ENCODE measurements at regions not wholly inside any gene's neighbourhood (a gene's known extent, or its start where the extent isn't known, plus 50 kb on each side); places are given as distances from the start of the nearest gene placed in this dataset.

DNA sequence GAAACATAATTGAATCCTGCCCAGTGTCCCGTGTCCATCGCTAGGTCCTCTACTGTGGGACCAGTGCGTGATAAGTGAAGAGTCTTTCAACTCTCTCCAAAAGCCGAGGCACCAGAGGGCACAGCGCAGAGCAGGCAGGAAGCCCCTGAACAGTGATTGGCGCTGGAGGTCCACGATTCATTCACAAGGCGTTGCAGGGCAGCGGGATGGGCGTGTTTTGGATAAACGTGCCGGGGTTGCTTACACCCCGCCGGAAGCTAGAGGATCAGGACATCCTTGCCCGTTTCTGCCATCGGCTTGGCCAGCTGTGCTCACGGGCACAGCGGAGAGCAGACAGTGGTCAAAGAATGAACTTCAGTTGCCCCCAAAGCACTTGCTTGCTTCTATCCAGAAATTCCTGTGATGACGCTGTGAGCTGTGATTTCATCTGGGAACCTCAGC, 86.0 kb upstream of the PFKP start:
- FAIRE-seq (no peak), DNase-seq (ENCODE audit: low spot score) (peak; percentile 21)

DNA sequence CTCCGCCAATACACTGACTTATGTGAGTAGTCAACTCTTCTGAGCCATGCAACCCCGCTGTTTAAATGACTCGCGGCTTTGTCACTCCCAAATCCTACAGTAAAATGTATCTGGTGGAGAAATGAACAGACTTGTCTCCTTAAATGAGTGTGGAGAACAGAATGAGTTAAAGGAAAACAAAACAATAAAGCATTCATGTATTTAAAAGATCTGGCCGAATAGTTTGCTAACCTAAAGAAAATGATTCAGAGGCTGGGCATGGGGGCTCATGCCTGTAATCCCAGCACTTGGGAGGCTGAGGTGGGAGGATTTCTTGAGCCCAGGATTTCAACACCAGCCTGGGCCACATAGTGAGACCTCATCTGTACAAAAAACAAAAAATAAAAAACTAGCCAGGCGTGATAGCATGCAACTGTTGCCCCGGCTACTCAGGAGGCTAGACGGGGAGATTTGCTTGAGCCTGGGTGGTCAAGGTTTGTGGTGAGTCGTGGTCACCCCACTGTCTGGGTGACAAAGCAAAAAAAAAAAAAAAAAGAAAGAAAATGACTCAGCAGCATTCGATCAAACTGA, 86.5 kb upstream of the PFKP start:
- FAIRE-seq (no peak), DNase-seq (ENCODE audit: low spot score) (no peak)

DNA sequence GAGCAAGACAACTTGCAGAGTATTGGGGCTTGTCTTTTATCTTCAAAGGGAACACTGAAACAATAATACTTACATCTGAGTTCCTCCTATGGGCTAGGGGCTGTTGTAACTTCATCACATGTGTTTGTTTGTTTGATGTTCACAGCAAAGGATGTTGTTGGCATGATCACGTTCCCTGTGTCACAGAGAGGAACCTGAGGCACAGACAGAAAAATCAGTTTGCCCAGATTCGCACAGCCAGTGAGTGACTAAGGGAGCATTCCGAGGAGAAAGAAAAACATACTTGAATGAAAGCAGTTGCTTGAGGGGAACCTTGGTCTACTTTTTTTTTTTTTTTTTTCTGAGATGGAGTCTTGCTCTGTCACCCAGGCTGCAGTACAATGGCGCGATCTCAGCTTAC, 87.2 kb upstream of the PFKP start:
- no peak for DNase-seq (ENCODE audit: low spot score)
- no peak for FAIRE-seq

DNA sequence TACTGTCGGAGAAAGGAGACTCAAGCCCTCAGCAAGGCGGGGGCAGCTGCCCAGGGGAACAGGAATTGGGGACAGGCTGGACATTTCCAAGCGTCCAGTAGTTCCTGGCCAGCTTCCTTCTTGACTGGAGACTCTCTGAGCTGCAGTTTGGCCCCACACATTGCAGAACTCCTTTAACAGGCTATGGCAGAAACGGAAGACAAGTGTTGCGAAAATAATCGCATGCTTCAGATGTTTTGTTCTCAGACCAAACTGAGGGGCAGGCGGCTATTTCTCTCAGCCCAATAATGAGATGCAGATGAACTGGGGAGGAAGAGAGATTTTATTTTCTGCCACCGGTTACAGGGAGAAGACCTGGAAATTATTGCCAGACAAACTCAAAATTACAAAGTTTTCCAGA, 88.0 kb upstream of the PFKP start:
- DNase-seq (ENCODE audit: low spot score) (no peak), FAIRE-seq (no peak)

DNA sequence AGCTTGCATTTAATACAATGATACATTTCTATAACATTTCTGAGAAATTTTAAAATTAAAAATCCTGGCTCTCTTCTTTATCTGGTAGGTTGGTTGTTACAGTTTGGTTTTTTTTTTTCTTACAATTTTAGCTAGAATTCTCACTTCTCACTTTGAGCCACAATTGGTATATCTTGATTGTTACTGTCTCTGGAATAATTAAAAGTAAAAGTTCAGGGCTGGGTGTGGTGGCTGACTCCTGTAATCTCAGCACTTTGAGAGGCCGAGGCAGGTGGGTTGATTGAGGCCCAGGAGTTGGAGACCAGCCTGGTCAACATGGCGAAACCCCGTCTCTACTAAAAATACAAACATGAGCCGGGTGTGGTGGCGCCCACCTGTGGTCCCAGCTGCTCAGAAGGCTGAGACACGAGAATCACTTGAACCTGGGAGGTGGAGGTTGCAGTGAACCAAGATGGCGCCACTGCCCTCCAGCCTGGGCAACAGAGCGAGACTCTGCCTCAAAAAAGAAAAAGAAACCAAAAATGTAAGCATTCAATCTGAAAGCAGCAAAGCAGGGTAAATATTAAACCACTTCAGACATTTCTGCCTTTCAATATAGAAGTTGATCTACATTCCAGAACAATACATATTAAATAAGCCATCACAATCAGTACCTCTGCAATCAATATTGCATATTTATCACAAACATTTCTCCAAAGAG, 88.6 kb upstream of the PFKP start:
- no peak for FAIRE-seq
- no peak for DNase-seq (ENCODE audit: low spot score)

DNA sequence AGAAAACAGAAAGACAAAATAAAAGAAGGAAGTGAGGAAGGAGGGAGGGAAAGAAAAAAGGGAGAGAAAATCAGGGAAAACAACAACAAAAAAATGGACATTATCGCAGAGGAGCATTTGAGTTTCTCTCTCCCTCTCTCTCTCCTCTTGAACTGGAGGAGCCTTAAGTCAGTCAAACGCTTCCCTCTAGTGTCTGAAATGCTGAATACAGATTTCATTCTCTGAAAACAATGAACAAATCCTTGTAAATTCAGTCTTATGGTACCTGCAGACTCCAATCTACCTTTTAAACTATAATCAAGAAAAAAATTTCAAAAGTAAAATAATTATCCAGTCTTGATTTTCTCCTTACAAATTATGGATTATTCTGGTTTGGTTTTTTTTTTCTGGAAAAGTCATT, 89.2 kb upstream of the PFKP start:
- DNase-seq (ENCODE audit: low spot score), result peak; percentile 7
- no peak for FAIRE-seq

DNA sequence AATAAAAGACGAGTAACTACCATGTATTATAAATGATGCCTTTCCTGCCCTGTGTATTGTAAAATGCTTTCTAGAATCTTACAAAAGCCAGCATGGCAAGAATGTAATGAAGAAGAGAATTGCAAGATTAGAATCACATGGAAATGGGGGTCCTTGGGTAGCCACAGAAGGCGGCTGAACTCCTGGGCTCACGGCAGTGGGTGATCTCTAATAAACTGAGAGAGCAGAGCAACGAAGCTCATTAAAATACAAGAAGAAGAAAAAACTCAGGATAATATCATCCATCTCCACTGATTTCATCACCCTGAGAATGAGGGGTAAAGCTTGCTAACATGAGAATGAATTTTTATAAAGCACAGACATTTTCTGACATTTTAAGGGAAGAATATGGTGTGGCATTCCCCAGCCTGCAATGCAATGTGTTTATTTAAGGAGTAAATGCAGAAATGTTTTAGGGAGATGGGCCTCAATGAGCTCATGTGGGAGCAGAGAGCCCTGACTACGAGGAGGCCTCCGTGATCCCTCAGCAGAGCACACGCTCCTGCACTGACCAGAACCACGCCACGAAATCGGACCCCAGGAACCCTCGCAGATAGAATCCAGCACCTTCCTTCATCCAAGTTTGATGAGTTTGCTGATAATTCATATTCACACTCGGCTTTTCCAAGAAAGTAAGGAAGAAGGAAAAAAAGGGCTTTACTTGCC, 92.7 kb upstream of the PFKP start:
- DNase-seq (ENCODE audit: low spot score) (no peak), FAIRE-seq (no peak)

DNA sequence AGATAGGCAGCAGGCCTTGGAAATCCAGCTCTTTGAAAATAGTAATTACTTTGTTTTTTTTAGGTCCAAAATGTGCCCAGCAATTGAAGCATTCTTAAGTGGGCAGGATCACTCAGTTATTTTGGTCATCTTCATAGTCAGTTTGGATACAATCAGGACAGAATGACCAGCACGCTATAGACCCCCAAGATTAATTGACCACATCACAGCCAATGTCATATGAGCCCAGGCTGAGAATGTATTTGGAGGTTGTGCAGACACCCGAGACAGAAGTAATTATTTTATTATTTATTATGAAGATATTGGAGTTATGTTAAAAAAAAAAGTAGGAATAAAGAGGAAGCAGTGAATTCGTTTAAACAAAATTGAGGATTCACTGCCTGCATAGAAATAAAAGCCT, 93.3 kb upstream of the PFKP start:
- no peak for DNase-seq (ENCODE audit: low spot score)
- FAIRE-seq, result no peak

DNA sequence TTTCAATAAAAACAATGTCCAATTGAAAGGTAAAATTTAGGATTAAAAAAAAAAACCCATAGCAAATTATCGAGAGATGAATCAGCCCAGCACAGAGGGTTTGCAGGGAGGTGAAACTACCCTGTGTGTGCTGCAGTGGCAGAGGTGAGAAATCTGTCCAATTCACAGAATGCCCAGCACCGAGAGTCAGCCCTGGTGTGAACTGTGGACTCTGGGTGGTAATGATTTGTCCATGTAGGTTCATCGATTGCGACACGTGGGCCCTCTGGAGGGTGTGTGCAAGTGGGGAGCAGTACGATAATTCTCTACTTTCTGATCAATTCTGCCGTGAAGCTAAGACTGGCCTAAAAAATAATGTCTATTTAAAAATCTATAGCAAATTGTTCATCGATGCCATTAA, 94.5 kb upstream of the PFKP start:
- FAIRE-seq (no peak), DNase-seq (ENCODE audit: low spot score) (no peak)

DNA sequence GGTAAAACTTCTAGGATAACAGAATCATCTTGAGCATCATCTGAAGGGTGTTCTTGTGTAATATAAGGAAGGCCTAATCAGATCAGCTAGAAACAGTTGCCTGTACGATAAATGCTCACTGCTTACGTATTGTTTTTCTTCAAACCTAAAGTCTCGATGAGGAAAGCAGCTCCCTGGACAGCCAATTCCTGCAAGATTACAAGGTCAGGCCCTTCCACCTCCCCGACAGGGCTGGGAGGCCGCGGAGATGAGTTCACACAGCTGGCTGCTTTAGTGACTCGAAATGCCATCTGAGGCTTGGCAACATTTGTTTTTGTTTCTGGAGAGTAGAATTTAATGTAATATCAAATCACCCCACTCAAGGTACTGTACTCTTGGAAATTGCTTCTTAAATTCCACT, 95.1 kb upstream of the PFKP start:
- DNase-seq (ENCODE audit: low spot score), result no peak
- FAIRE-seq, result no peak

DNA sequence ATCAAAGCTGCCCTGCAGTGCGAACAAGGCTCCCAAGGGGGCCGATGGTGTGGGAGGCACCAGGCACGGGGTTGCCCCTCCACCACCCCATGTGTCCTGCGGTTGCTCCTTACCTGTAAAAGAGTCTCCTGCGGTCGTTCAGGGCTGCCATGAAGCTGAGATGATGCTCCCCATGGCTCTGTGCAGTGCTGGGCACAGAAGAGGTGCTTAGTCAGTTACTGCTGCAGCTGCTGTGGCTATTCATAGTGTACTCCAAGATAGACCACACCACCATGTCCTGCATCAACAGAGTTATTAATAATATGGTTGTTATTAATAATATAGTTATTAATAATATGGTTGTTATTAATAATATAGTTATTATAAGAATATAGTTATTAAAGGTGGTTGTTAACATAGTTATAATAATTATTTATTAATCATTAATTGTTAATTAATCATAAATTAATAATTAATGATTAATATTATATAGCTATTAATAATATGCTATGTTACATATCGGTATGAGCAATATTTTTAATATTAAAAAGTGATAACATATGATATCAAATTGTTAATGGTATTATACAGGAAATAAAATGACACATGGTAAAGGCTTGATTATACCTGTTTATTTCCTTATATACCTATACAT, 97.0 kb upstream of the PFKP start:
- FAIRE-seq (no peak), DNase-seq (ENCODE audit: low spot score) (no peak)

DNA sequence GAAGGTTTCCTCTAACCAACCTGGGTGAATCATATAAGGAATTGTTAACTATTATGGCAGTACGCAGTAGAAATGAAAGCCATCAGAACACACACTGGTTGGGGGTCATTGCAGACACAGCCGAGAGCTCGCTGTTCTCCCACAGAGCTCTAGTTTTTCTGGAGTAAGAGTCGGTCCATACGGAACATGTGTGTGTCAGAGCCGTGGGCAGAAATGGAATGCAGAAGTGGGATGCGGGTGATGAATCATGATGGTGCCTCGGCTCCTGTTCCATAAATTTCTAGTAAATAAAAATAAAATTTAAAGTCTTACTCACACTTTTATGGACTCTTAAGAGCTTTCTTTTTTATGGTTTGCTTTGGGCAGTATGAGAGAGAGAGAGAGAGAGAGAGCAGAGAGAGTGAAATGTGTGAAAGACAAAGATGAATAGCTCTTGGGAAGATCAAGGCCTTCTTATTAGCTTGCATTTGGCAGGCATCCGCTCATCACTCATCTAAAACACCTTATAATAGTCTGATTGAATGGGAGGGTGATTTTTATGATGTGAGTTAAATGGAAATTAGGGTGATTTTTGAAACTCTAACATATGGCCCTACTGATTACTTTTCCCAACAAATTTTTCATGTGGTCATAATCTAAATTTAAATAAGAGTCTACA, 98.8 kb upstream of the PFKP start:
- FAIRE-seq (no peak), DNase-seq (ENCODE audit: low spot score) (peak; percentile 17)

DNA sequence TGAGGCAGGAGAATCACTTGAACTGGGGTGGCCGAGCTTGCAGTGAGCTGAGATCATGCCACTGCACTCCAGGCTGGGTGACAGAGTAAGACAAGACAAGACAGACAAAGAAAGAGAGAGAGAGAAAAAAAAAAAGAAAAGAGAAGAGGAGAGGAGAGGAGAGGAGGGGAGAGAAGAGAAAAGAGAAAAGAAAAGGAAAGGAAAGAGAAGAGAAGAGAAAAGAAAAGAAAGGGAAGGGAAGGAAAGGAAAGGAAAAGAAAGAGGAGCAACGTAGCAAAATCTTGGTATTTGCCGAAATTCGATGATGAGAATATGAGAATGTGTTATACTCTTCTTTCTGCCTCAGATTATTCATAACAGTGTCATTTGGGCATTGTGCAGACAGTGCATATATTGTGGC, 101.2 kb upstream of the PFKP start:
- FAIRE-seq (no peak), DNase-seq (ENCODE audit: low spot score) (no peak)

DNA sequence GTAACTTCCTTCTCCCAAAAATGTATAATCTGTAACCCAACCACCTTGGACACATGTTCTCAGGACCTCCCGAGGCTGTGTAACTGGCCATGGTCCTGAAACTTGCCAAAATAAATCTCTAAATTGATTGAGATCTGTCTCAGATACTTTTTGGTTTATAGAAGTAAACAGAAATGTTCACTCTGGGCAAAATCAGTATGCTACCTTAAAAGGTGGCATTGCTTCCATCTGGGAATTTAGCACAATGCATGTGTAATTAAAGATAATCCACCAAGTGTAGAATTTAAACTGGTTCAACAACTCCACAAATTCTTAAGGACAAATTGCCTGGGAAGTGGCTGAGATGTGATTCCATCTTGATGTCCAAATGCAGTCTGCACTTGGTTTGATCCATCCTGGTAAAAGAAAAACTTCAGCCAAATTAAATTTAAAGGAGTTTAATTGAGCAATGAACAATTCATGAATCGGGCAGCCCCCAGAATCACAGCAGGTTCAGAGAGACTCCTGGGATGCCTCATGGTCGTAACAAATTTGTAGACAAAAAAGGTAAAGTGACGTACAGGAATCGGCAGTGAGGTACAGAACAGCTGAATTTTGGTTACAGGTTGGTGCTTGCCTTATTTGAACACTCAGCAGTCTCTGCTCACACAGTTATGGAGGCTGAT, 102.6 kb upstream of the PFKP start:
- FAIRE-seq, result no peak
- no peak for DNase-seq (ENCODE audit: low spot score)

DNA sequence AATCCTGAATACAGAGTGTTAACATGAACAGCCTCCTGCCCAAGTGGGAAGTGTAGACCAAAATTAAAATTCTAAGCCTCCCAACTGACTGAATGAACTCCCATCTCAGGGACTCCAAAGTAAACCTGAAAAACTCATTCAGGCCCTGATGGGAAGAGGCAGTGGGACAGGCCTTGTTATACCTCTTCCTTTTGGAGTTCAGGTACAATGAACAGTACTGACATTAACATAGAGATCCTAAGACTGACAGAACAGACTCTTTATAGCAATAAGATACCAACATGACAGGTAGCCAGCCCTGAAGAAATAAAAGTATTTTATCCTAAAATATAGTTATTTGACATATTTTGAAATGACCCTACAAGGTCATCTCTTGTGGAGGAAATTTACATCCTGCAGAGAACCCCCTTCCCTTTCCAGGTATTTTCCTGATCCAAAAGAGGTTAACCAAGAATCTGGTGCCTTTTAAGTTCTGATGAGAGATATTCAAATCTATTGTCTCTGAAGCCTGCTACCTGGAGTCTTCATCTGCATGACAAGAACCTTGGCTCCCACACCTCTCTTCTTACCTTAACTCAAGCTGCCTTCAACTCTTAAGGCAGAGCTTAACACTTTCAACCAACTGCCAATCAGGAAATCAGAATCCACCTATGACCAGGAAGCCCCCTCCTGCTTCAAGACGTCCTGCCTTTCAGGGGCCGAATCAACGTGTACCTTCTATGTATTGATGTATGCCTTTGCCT, 103.3 kb upstream of the PFKP start:
- DNase-seq (ENCODE audit: low spot score) (no peak), FAIRE-seq (no peak)

DNA sequence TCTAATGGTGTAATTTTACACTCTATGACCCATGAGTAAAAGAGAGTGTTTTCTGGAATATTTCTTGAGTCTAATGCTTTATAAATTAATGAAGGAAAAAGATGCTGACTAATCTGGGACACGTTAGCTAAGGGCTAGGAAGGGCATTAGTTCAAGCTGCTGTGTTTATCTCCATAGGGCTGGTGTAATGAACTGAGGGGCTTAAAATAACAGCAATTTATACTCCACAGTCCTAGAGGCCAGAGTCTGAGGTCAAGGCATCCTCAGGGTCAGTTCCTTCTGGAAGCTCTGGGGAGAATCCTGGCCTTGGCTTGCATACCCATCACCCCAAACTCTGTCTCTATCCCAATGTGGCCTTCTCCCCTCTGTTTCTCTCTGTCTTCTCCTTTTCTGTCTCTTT, 105.2 kb upstream of the PFKP start:
- FAIRE-seq (no peak), DNase-seq (ENCODE audit: low spot score) (no peak)

DNA sequence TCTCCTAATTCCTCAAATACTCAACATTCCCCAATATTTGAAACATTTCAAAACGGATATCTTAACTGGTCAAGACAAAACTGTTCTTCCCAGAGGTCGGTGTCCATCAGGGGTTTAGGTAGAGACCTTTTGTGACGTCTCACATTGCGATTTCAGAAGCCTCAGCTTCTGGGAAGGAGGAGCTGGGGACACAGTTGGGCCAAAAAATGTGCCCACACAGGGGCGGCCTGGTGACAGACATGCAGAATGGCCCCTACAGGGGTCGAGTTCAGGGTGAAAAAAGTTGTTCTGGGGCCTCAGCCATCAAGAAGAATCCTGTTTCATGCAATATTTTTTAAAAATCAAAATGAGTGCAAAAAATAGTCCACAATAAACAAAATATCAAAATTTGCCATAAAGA, 108.7 kb upstream of the PFKP start:
- DNase-seq (ENCODE audit: low spot score) (no peak), FAIRE-seq (no peak)

DNA sequence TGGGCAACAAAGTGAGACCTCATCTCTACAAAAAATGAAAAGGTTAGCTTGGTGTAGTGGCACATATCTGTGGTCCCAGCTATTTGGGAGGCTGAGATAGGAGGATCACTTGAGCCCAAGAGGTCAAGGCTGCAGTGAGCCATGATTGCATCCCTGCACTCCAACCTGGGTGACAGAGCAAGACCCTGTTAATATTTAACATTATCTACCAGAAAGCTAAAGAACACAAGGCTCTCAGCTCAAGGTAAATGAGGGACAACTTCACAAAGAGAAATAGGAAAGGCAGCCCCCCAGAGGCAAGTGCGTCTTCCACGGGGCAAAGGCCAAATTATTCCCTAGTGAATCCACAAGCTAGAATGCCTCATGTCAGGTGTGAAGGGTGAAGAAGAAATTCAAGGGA, 109.6 kb upstream of the PFKP start:
- FAIRE-seq, result no peak
- no peak for DNase-seq (ENCODE audit: low spot score)

DNA sequence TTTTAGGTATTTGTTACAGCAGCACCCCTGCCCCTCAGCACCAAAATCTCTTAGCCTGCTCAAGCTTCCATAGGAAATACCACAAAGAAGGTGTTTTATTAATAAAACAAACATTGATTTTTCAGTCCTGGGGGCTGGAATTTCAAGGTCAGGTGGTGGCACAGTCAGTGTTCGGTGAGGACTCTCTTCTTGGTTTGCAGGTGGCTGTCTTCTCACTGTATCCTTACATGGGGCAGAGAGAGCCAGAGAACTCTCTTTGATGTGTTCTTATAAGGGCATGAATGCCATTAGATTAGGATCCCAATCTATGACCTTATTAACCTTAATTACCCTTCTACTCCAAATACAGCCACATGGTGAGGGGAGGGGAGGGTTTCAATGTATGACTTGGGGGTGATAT, 112.3 kb upstream of the PFKP start:
- DNase-seq (ENCODE audit: low spot score) (no peak), FAIRE-seq (no peak)

DNA sequence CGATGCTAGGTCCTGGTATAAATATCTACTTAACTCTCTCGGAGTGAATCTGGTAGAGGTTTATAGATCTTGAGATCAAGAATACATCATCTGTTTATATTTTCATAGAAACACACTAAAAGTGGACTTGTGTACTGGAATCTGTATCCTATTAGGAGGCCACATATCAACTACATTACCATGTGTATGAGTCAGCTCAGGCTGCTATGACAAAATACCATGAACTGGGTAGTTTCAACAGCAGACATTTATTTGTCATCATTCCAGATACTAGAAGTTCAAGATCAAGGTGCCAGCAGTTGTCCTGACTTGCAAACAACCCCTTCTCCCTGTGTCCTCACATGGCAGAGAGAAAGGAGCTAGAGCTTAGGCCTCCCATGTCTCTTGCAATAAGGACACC, 113.9 kb upstream of the PFKP start:
- DNase-seq (ENCODE audit: low spot score) (no peak), FAIRE-seq (no peak)

Data from urothelium cell line (cell line).